ENCODE measurements at regions not wholly inside any gene's neighbourhood (a gene's known extent, or its start where the extent isn't known, plus 50 kb on each side); places are given as distances from the start of the nearest gene placed in this dataset.

- Mint-ChIP-seq H3K9me3 (peaks cover 3% of the 10 kb centered on the region), H3K27me3 (no peaks in the 10 kb centered on the region), H3K27ac (no peak overlapping the region), H3K4me3 (no peak overlapping the region), H3K36me3 (ENCODE audit: low read depth) (no peaks in the 10 kb centered on the region), H3K4me1 (no peaks in the 10 kb centered on the region)
- CTCF ChIA-PET, result no interaction called here
- DNase-seq, result no peak
- POLR2A ChIA-PET, result no interaction called here
Measured at GRCh38 chr20:22241609-22242008, 342.8 kb downstream of the FOXA2 start.

GRCh38 chr20:22232923-22233322 is 351.4 kb downstream of the FOXA2 start:
- Mint-ChIP-seq H3K27ac (no peak overlapping the region), H3K36me3 (ENCODE audit: low read depth) (no peaks in the 10 kb centered on the region), H3K9me3 (no peaks in the 10 kb centered on the region), H3K4me3 (no peak overlapping the region), H3K27me3 (no peaks in the 10 kb centered on the region), H3K4me1 (no peaks in the 10 kb centered on the region)
- ChIA-PET CTCF (no interaction called here), POLR2A (no interaction called here)
- no peak for DNase-seq

GRCh38 chr20:22232473-22232872 is 351.9 kb downstream of the FOXA2 start:
- H3K4me3 Mint-ChIP-seq, result no peak overlapping the region
- H3K27me3 Mint-ChIP-seq, result no peaks in the 10 kb centered on the region
- H3K9me3 Mint-ChIP-seq, result no peaks in the 10 kb centered on the region
- no peak for DNase-seq
- ChIA-PET POLR2A (no interaction called here), CTCF (no interaction called here)
- no peaks in the 10 kb centered on the region for H3K36me3 Mint-ChIP-seq (ENCODE audit: low read depth)
- no peak overlapping the region for H3K27ac Mint-ChIP-seq
- H3K4me1 Mint-ChIP-seq, result no peaks in the 10 kb centered on the region

GRCh38 chr20:22226849-22227700 is 357.3 kb downstream of the FOXA2 start:
- no peaks in the 10 kb centered on the region for H3K9me3 Mint-ChIP-seq
- DNase-seq, result no peak
- CTCF ChIA-PET, result interaction anchor here (0.6 kb wide), 1 partner anchor 466 kb away, joined by 4 read pairs; no protein-coding TSS in a partner anchor
- H3K27ac Mint-ChIP-seq, result no peak overlapping the region
- H3K4me3 Mint-ChIP-seq, result no peak overlapping the region
- H3K27me3 Mint-ChIP-seq, result no peaks in the 10 kb centered on the region
- no peaks in the 10 kb centered on the region for H3K36me3 Mint-ChIP-seq (ENCODE audit: low read depth)
- no peaks in the 10 kb centered on the region for H3K4me1 Mint-ChIP-seq
- POLR2A ChIA-PET, result no interaction called here

GRCh38 chr20:22223236-22223635 is 361.1 kb downstream of the FOXA2 start:
- H3K4me1 Mint-ChIP-seq, result no peaks in the 10 kb centered on the region
- H3K27ac Mint-ChIP-seq, result no peak overlapping the region
- ChIA-PET CTCF (no interaction called here), POLR2A (no interaction called here)
- no peaks in the 10 kb centered on the region for H3K9me3 Mint-ChIP-seq
- H3K36me3 Mint-ChIP-seq (ENCODE audit: low read depth), result no peaks in the 10 kb centered on the region
- H3K4me3 Mint-ChIP-seq, result no peak overlapping the region
- no peaks in the 10 kb centered on the region for H3K27me3 Mint-ChIP-seq
- DNase-seq, result no peak

GRCh38 chr20:22217712-22218352 is 366.5 kb downstream of the FOXA2 start:
- POLR2A ChIA-PET, result no interaction called here
- no peaks in the 10 kb centered on the region for H3K36me3 Mint-ChIP-seq (ENCODE audit: low read depth)
- no peaks in the 10 kb centered on the region for H3K27me3 Mint-ChIP-seq

GRCh38 chr20:22216984-22217383 is 367.4 kb downstream of the FOXA2 start:
- ChIA-PET CTCF (no interaction called here), POLR2A (no interaction called here)
- H3K4me1 Mint-ChIP-seq, result no peaks in the 10 kb centered on the region
- no peaks in the 10 kb centered on the region for H3K9me3 Mint-ChIP-seq
- no peak for DNase-seq
- no peak overlapping the region for H3K4me3 Mint-ChIP-seq
- H3K27me3 Mint-ChIP-seq, result no peaks in the 10 kb centered on the region
- no peak overlapping the region for H3K27ac Mint-ChIP-seq
- H3K36me3 Mint-ChIP-seq (ENCODE audit: low read depth), result no peaks in the 10 kb centered on the region

More at GRCh38 chr20:22217712-22218352, 366.5 kb downstream of the FOXA2 start:
- CTCF ChIA-PET, result no interaction called here
- DNase-seq, result no peak
- Mint-ChIP-seq H3K9me3 (no peaks in the 10 kb centered on the region), H3K4me3 (no peak overlapping the region), H3K27ac (no peak overlapping the region), H3K4me1 (no peaks in the 10 kb centered on the region)

GRCh38 chr20:22214296-22214695 is 370.1 kb downstream of the FOXA2 start:
- Mint-ChIP-seq H3K27me3 (no peaks in the 10 kb centered on the region), H3K36me3 (ENCODE audit: low read depth) (no peaks in the 10 kb centered on the region), H3K4me3 (no peak overlapping the region), H3K27ac (no peak overlapping the region), H3K4me1 (no peaks in the 10 kb centered on the region), H3K9me3 (no peaks in the 10 kb centered on the region)
- ChIA-PET CTCF (no interaction called here), POLR2A (no interaction called here)
- no peak for DNase-seq

- H3K27me3 Mint-ChIP-seq, result no peaks in the 10 kb centered on the region
- H3K36me3 Mint-ChIP-seq (ENCODE audit: low read depth), result no peaks in the 10 kb centered on the region
- DNase-seq, result no peak
- no peaks in the 10 kb centered on the region for H3K9me3 Mint-ChIP-seq
- no peaks in the 10 kb centered on the region for H3K4me1 Mint-ChIP-seq
- no peak overlapping the region for H3K27ac Mint-ChIP-seq
- ChIA-PET CTCF (no interaction called here), POLR2A (no interaction called here)
- H3K4me3 Mint-ChIP-seq, result no peak overlapping the region
Measured at GRCh38 chr20:22213271-22213670, 371.1 kb downstream of the FOXA2 start.

- no peaks in the 10 kb centered on the region for H3K4me1 Mint-ChIP-seq
- H3K4me3 Mint-ChIP-seq, result no peak overlapping the region
- no peaks in the 10 kb centered on the region for H3K27me3 Mint-ChIP-seq
- no peak overlapping the region for H3K27ac Mint-ChIP-seq
- no peak for DNase-seq
- ChIA-PET POLR2A (no interaction called here), CTCF (no interaction called here)
- H3K9me3 Mint-ChIP-seq, result peaks cover 7% of the 10 kb centered on the region
- no peaks in the 10 kb centered on the region for H3K36me3 Mint-ChIP-seq (ENCODE audit: low read depth)
Measured at GRCh38 chr20:22207280-22207679, 377.1 kb downstream of the FOXA2 start.

GRCh38 chr20:22204801-22205200 is 379.6 kb downstream of the FOXA2 start:
- H3K27me3 Mint-ChIP-seq, result no peaks in the 10 kb centered on the region
- H3K4me1 Mint-ChIP-seq, result no peaks in the 10 kb centered on the region
- no peak overlapping the region for H3K4me3 Mint-ChIP-seq
- POLR2A ChIA-PET, result no interaction called here
- no peak for DNase-seq
- H3K36me3 Mint-ChIP-seq (ENCODE audit: low read depth), result no peaks in the 10 kb centered on the region
- H3K9me3 Mint-ChIP-seq, result peaks cover 7% of the 10 kb centered on the region
- CTCF ChIA-PET, result no interaction called here
- H3K27ac Mint-ChIP-seq, result no peak overlapping the region

- Mint-ChIP-seq H3K27me3 (no peaks in the 10 kb centered on the region), H3K4me1 (no peaks in the 10 kb centered on the region), H3K27ac (no peak overlapping the region), H3K36me3 (ENCODE audit: low read depth) (no peaks in the 10 kb centered on the region), H3K4me3 (no peak overlapping the region), H3K9me3 (peaks cover 6% of the 10 kb centered on the region)
- POLR2A ChIA-PET, result no interaction called here
- DNase-seq, result no peak
- CTCF ChIA-PET, result no interaction called here
Measured at GRCh38 chr20:22182148-22182547, 402.2 kb downstream of the FOXA2 start.

- Mint-ChIP-seq H3K27me3 (no peaks in the 10 kb centered on the region), H3K27ac (no peak overlapping the region), H3K9me3 (peaks cover 2% of the 10 kb centered on the region), H3K4me3 (no peak overlapping the region), H3K4me1 (no peaks in the 10 kb centered on the region), H3K36me3 (ENCODE audit: low read depth) (no peaks in the 10 kb centered on the region)
- no peak for DNase-seq
- POLR2A ChIA-PET, result no interaction called here
- CTCF ChIA-PET, result no interaction called here
Measured at GRCh38 chr20:22180244-22180643, 404.1 kb downstream of the FOXA2 start.

GRCh38 chr20:22160101-22160652 is 424.2 kb downstream of the FOXA2 start:
- CTCF ChIA-PET, result no interaction called here

More at GRCh38 chr20:22160101-22160652, 424.2 kb downstream of the FOXA2 start:
- Mint-ChIP-seq H3K4me1 (no peaks in the 10 kb centered on the region), H3K27ac (no peak overlapping the region), H3K9me3 (peaks cover 2% of the 10 kb centered on the region), H3K36me3 (ENCODE audit: low read depth) (no peaks in the 10 kb centered on the region), H3K4me3 (no peak overlapping the region), H3K27me3 (no peaks in the 10 kb centered on the region)
- no peak for DNase-seq
- POLR2A ChIA-PET, result no interaction called here

All from activated CD4-positive, alpha-beta T cell treated with anti-CD3 and anti-CD28 coated beads, Interleukin-2, amount 10 ng/mL, durations not matched to agents 7 days and 5 days (primary cell).